ENCODE measurements at regions not wholly inside any gene's neighbourhood (a gene's known extent, or its start where the extent isn't known, plus 50 kb on each side); places are given as distances from the start of the nearest gene placed in this dataset.
A peak's percentile ranks its signal among the peaks of the same experiment; 100 is the strongest.

DNA sequence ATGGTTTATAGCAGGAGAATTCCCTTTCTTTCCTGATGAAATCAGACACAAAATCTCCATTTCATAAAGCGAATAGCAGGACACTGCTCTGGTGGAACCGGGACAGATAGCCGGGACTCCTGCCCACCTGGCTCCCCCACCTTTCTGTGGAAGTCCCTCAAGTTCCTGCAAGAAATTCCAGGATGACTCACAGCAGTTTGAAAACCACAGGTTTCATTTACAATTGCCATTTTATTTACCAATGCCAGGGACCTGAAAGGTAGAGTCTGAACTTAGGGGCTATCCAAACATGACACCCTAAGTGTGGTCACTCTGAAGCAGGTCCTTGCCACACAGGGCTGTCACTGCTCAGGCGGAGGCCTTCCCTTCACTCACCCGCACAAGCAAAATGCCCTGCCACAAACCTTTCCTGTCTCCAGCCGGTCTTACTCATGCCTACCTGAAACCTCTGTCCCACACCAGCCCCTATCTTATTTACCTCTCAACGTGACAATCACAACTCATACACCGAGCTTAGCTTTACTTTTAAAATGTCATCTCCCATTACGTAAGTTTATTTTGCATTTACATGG is 63.3 kb upstream of the TAF1L start:
- no peak overlapping the region for H3K4me3 ChIP-seq (ENCODE audit: low read depth, low read length)
- TF ChIP-seq, protein P1, sequence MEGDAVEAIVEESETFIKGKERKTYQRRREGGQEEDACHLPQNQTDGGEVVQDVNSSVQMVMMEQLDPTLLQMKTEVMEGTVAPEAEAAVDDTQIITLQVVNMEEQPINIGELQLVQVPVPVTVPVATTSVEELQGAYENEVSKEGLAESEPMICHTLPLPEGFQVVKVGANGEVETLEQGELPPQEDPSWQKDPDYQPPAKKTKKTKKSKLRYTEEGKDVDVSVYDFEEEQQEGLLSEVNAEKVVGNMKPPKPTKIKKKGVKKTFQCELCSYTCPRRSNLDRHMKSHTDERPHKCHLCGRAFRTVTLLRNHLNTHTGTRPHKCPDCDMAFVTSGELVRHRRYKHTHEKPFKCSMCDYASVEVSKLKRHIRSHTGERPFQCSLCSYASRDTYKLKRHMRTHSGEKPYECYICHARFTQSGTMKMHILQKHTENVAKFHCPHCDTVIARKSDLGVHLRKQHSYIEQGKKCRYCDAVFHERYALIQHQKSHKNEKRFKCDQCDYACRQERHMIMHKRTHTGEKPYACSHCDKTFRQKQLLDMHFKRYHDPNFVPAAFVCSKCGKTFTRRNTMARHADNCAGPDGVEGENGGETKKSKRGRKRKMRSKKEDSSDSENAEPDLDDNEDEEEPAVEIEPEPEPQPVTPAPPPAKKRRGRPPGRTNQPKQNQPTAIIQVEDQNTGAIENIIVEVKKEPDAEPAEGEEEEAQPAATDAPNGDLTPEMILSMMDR (IDR thresholded peaks at IDR 0.05; ENCODE audit: borderline replicate concordance, insufficient read depth, low read depth, low read length), result no peak

GRCh38 chr9:32701321-32702022 is 66.0 kb upstream of the TAF1L start:
- TF ChIP-seq, protein P1 (IDR thresholded peaks at IDR 0.05; ENCODE audit: borderline replicate concordance, insufficient read depth, low read depth, low read length), result no peak
- no peak overlapping the region for H3K4me3 ChIP-seq (ENCODE audit: low read depth, low read length)

- H3K4me3 ChIP-seq (ENCODE audit: low read depth, low read length), result no peak overlapping the region
- TF ChIP-seq, protein P1 (IDR thresholded peaks at IDR 0.05; ENCODE audit: borderline replicate concordance, insufficient read depth, low read depth, low read length), result peak; percentile 15; the same call in 1 of the 2 replicates
These were observed 68.2 kb upstream of the TAF1L start for GRCh38 chr9:32703635-32704034.

GRCh38 chr9:32704343-32704742 is 68.9 kb upstream of the TAF1L start:
- no peak overlapping the region for H3K4me3 ChIP-seq (ENCODE audit: low read depth, low read length)
- TF ChIP-seq, protein P1 (IDR thresholded peaks at IDR 0.05; ENCODE audit: borderline replicate concordance, insufficient read depth, low read depth, low read length), result no peak

GRCh38 chr9:32705059-32705458 is 69.6 kb upstream of the TAF1L start:
- no peak overlapping the region for H3K4me3 ChIP-seq (ENCODE audit: low read depth, low read length)
- TF ChIP-seq, protein P1 (IDR thresholded peaks at IDR 0.05; ENCODE audit: borderline replicate concordance, insufficient read depth, low read depth, low read length), result no peak

- no peak overlapping the region for H3K4me3 ChIP-seq (ENCODE audit: low read depth, low read length)
- TF ChIP-seq, protein P1 (IDR thresholded peaks at IDR 0.05; ENCODE audit: borderline replicate concordance, insufficient read depth, low read depth, low read length), result 0 out of 2 replicates have a peak, but pooled peaks have one; percentile 2
These were observed 70.7 kb upstream of the TAF1L start for GRCh38 chr9:32706004-32706724.

All from GM12875 (cell line).